Panc1 (cell line): ENCODE measurements at regions not wholly inside any gene's neighbourhood (a gene's known extent, or its start where the extent isn't known, plus 50 kb on each side); places are given as distances from the start of the nearest gene placed in this dataset.

Experiments used
- ATAC-seq: fragments of 200-7000 bp; cut with Tn5 transposase; 2 replicates; pipeline ENCODE4 v1.9.1; 2020; ENCODE audit warnings: mild to moderate bottlenecking, moderate library complexity
- BruUV-seq: library from RNA; stranded (reverse); fragments of 400-500 nt; replicated peaks from 2 replicates; lab custom pipeline; 2021; lab: Mats Ljungman, UMichigan
- CTCF ChIA-PET: fragments of 300-600 bp; sonication (Branson Sonifier 250); formaldehyde crosslinking; loops from one replicate; lab custom pipeline; 2022; ENCODE audit warnings: antibody characterized with exemption; lab: Charles Lee
- POLR2A ChIA-PET: fragments of 300-600 bp; sonication (Branson Sonifier 250); formaldehyde crosslinking; loops from one replicate; lab custom pipeline; 2022; ENCODE audit warnings: antibody characterized with exemption; lab: Charles Lee
- DNase-seq: peaks from one replicate; pipeline ENCODE4 v3.0.0-alpha.2; 2010; ENCODE audit warnings: low read depth, low spot score
- H3K27ac ChIP-seq: 2 replicates; pipeline ENCODE4 v1.5.1; 2011; ENCODE audit warnings: mild to moderate bottlenecking, low read length, inconsistent platforms
- H3K27me3 ChIP-seq: fragments of 200-500 bp; sonication (Bioruptor generic); 2 replicates; pipeline ENCODE4 v1.6.0; 2014; ENCODE audit warnings: low read length, inconsistent platforms; ENCODE audit not compliant: control insufficient read depth, insufficient read depth
- H3K36me3 ChIP-seq: fragments of 200-500 bp; sonication (Bioruptor generic); 2 replicates; pipeline ENCODE4 v1.5.1; 2014; ENCODE audit warnings: inconsistent platforms, mild to moderate bottlenecking, low read length, moderate library complexity; ENCODE audit not compliant: control insufficient read depth, insufficient read depth
- H3K4me1 ChIP-seq: 2 replicates; pipeline ENCODE4 v1.5.1; 2011; ENCODE audit warnings: inconsistent platforms, mild to moderate bottlenecking, low read length, moderate library complexity; ENCODE audit not compliant: control insufficient read depth, insufficient read depth
- H3K4me3 ChIP-seq, 2 experiments: 2 replicates each; pipeline ENCODE4 v1.5.1; 2011 to 2012; ENCODE audit warnings: low read depth in 2 of 2, low read length in 2 of 2, mild to moderate bottlenecking in 2 of 2, inconsistent platforms in 1 of 2, moderate library complexity in 1 of 2
- H3K9me3 ChIP-seq: fragments of 200-500 bp; sonication (Bioruptor generic); 2 replicates; pipeline ENCODE4 v1.5.1; 2014; ENCODE audit warnings: low read depth, mild to moderate bottlenecking, inconsistent platforms, low read length, moderate library complexity; ENCODE audit not compliant: control insufficient read depth, insufficient read depth
- POLR2AphosphoS5 ChIP-seq: IDR thresholded peaks from 2 replicates; pipeline ENCODE4 v1.6.1; 2012; ENCODE audit warnings: mild to moderate bottlenecking, low read depth, low read length, moderate library complexity
- SIN3A ChIP-seq: IDR thresholded peaks from 2 replicates; pipeline ENCODE4 v1.6.1; 2012; ENCODE audit warnings: low read depth, mild to moderate bottlenecking, low read length, moderate library complexity, borderline replicate concordance; ENCODE audit not compliant: insufficient read depth
- TCF7L2 ChIP-seq: IDR thresholded peaks from 2 replicates; pipeline ENCODE4 v1.6.1; 2011; ENCODE audit warnings: mild to moderate bottlenecking, low read depth, low read length, inconsistent platforms
- in situ Hi-C: cut with HindIII; loops from 2 replicates; pipeline ENCODE4 v1.10.0; 2016; ENCODE audit warnings: low sequenced_read_pairs, low pct_unique_long_range_greater_than_20kb
- intact Hi-C: fragments of 100-400 bp; cut with micrococcal nuclease; formaldehyde crosslinking; loops from one replicate; pipeline ENCODE4 v1.10.0; 2022; ENCODE audit not compliant: unreplicated experiment
- TF ChIP-seq, protein P1 (sequence below): fragments of 450-650 bp; IDR thresholded peaks from 2 replicates; pipeline ENCODE4 v1.5.1; 2017; ENCODE audit warnings: mild to moderate bottlenecking
- TF ChIP-seq, protein P2 (sequence below), 2 experiments: IDR thresholded peaks; 2 replicates each; pipeline ENCODE4 v1.6.1; 2011 to 2012; ENCODE audit warnings: low read depth in 2 of 2, control low read depth in 1 of 2, low read length in 1 of 2, mild to moderate bottlenecking in 1 of 2, moderate library complexity in 1 of 2; ENCODE audit not compliant: insufficient read depth in 1 of 2

DNA sequence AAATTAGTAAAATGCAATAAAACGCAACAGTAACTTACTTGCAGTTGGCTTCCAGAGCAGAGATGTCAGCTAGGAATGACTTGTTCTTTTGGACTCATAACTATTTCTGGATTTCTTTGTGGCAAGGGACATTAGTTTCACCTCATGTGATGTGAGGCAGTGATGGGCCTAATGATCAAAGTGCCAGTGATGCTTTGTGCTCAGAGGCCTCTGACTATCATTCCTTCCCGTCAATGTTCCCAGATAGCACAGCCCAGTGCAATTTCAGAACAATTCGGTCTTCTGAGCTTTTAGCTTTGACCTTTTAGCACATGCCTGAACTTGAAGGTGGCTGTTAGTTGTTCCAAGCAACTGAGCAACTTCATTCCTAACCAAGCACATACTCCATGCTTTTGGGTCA is 596.8 kb downstream of the TFAP2B start:
- in situ Hi-C loops, result no loop called here
- ChIA-PET CTCF (no interaction called here), POLR2A (no interaction called here)
- no peak for ATAC-seq
- H3K4me3 ChIP-seq, result no peak overlapping the region
- H3K9me3 ChIP-seq, result no peaks in the 10 kb centered on the region
- no peaks in the 10 kb centered on the region for H3K36me3 ChIP-seq
- no peaks in the 10 kb centered on the region for H3K27me3 ChIP-seq
- no peak overlapping the region for H3K27ac ChIP-seq
- no peak for DNase-seq
- intact Hi-C loops, result no loop called here
- no peaks in the 10 kb centered on the region for H3K4me1 ChIP-seq
- no TSS peak for BruUV-seq
- TF ChIP-seq, protein P1, sequence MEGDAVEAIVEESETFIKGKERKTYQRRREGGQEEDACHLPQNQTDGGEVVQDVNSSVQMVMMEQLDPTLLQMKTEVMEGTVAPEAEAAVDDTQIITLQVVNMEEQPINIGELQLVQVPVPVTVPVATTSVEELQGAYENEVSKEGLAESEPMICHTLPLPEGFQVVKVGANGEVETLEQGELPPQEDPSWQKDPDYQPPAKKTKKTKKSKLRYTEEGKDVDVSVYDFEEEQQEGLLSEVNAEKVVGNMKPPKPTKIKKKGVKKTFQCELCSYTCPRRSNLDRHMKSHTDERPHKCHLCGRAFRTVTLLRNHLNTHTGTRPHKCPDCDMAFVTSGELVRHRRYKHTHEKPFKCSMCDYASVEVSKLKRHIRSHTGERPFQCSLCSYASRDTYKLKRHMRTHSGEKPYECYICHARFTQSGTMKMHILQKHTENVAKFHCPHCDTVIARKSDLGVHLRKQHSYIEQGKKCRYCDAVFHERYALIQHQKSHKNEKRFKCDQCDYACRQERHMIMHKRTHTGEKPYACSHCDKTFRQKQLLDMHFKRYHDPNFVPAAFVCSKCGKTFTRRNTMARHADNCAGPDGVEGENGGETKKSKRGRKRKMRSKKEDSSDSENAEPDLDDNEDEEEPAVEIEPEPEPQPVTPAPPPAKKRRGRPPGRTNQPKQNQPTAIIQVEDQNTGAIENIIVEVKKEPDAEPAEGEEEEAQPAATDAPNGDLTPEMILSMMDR, result no peak
- no peak for TF ChIP-seq POLR2AphosphoS5
- TF ChIP-seq TCF7L2, result no peak
- no peak for TF ChIP-seq SIN3A
- TF ChIP-seq, protein P2, sequence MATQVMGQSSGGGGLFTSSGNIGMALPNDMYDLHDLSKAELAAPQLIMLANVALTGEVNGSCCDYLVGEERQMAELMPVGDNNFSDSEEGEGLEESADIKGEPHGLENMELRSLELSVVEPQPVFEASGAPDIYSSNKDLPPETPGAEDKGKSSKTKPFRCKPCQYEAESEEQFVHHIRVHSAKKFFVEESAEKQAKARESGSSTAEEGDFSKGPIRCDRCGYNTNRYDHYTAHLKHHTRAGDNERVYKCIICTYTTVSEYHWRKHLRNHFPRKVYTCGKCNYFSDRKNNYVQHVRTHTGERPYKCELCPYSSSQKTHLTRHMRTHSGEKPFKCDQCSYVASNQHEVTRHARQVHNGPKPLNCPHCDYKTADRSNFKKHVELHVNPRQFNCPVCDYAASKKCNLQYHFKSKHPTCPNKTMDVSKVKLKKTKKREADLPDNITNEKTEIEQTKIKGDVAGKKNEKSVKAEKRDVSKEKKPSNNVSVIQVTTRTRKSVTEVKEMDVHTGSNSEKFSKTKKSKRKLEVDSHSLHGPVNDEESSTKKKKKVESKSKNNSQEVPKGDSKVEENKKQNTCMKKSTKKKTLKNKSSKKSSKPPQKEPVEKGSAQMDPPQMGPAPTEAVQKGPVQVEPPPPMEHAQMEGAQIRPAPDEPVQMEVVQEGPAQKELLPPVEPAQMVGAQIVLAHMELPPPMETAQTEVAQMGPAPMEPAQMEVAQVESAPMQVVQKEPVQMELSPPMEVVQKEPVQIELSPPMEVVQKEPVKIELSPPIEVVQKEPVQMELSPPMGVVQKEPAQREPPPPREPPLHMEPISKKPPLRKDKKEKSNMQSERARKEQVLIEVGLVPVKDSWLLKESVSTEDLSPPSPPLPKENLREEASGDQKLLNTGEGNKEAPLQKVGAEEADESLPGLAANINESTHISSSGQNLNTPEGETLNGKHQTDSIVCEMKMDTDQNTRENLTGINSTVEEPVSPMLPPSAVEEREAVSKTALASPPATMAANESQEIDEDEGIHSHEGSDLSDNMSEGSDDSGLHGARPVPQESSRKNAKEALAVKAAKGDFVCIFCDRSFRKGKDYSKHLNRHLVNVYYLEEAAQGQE (IDR thresholded peaks at IDR 0.05; ENCODE audit: insufficient read depth in 1 of 2, low read depth in 2 of 2, low read length in 1 of 2), result no peak

DNA sequence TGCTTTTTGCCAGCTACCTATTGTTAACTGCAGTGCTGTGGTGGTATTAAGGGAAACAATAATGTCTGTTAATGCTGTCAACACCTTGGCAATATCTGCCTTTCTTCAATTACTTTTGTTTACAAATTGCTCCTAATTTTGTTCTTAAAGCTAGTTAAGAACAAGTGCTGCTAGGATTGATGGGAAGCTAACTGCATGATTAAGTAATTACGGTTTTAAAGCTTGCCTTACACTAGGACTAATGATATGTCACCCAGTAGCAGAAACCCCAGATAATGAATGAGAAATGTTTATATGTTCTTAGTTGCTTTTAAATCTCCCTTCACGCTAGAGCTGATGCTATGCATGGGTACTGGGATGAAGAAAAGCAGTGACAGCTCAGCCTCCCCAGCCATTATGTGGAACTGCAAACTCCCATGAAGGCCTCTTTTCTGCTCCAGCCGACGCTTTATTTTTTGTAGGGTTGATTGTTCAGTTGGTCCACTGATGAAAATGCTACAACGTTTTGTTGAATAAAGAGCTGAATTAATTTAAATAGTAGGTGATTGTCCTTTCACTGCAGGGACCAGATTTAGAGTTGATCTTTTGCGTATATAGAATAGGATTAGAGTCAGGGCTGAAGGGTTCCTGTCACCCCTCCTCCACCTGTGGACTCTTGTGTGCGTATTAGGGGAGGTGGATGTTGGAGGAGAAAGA is 610.5 kb downstream of the TFAP2B start:
- H3K27me3 ChIP-seq, result no peaks in the 10 kb centered on the region
- in situ Hi-C loops, result no loop called here
- intact Hi-C loops, result no loop called here
- POLR2A ChIA-PET, result interaction anchor here (0.6 kb wide), 1 partner anchor 207 kb away, joined by 9 read pairs; no protein-coding TSS in a partner anchor
- no TSS peak for BruUV-seq
- no peaks in the 10 kb centered on the region for H3K9me3 ChIP-seq
- ATAC-seq (no peak), DNase-seq (no peak)
- no peaks in the 10 kb centered on the region for H3K36me3 ChIP-seq
- no peak overlapping the region for H3K27ac ChIP-seq
- TF ChIP-seq TCF7L2, result no peak
- TF ChIP-seq, protein P1, result no peak
- TF ChIP-seq POLR2AphosphoS5, result no peak
- no peak for TF ChIP-seq SIN3A
- TF ChIP-seq, protein P2 (IDR thresholded peaks at IDR 0.05; ENCODE audit: insufficient read depth in 1 of 2, low read depth in 2 of 2, low read length in 1 of 2), result no peak
- H3K4me3 ChIP-seq, result no peak overlapping the region
- CTCF ChIA-PET, result no interaction called here
- no peaks in the 10 kb centered on the region for H3K4me1 ChIP-seq
